PC-3 (cell line): ENCODE measurements at regions not wholly inside any gene's neighbourhood (a gene's known extent, or its start where the extent isn't known, plus 50 kb on each side); places are given as distances from the start of the nearest gene placed in this dataset.
"Not testable (repeated sequence)": the region's sequence is repeated elsewhere in the genome, so short reads cannot be mapped to it uniquely, and the experiment has no call there.

Experiments used
- ATAC-seq: fragments of 200-7000 bp; cut with Tn5 transposase; 2 replicates; pipeline ENCODE4 v1.9.1; 2020; ENCODE audit warnings: mild to moderate bottlenecking, moderate library complexity
- BruUV-seq: library from RNA; stranded (reverse); fragments of 400-500 nt; replicated peaks from 2 replicates; lab custom pipeline; 2021; lab: Mats Ljungman, UMichigan
- CTCF ChIA-PET: fragments of 300-600 bp; sonication (Branson Sonifier 250); formaldehyde crosslinking; loops from one replicate; lab custom pipeline; 2022; ENCODE audit warnings: antibody characterized with exemption; lab: Charles Lee
- POLR2A ChIA-PET: fragments of 300-600 bp; sonication (Branson Sonifier 250); formaldehyde crosslinking; loops from one replicate; lab custom pipeline; 2022; ENCODE audit warnings: antibody characterized with exemption; ENCODE audit not compliant: unreplicated experiment; lab: Charles Lee
- DNase-seq: peaks from one replicate; pipeline ENCODE4 v3.0.0-alpha.2; 2015
- H2AFZ ChIP-seq: fragments of 300-600 bp; sonication (generic); 2 replicates; pipeline ENCODE4 v1.6.0; 2016; ENCODE audit warnings: antibody characterized with exemption, low read length
- H3F3A ChIP-seq: fragments of 300-600 bp; sonication (generic); one replicate; pipeline ENCODE4 v1.6.0; 2017; ENCODE audit warnings: antibody characterized with exemption, low read length, control low read depth, mild to moderate bottlenecking; ENCODE audit not compliant: unreplicated experiment
- H3K27ac ChIP-seq: fragments of 300-600 bp; sonication (generic); 2 replicates; pipeline ENCODE4 v1.5.1; 2016; ENCODE audit warnings: mild to moderate bottlenecking, low read length
- H3K27me3 ChIP-seq: fragments of 300-600 bp; sonication (generic); 2 replicates; pipeline ENCODE4 v1.6.1; 2016; ENCODE audit warnings: low read length, mixed read lengths
- H3K36me3 ChIP-seq: fragments of 300-600 bp; sonication (generic); 2 replicates; pipeline ENCODE4 v1.6.1; 2016; ENCODE audit warnings: low read depth, mixed run types, low read length, mixed read lengths
- H3K4me1 ChIP-seq: fragments of 300-600 bp; sonication (generic); 2 replicates; pipeline ENCODE4 v1.5.1; 2016; ENCODE audit warnings: low read length; ENCODE audit not compliant: insufficient read depth
- H3K4me2 ChIP-seq: fragments of 300-600 bp; sonication (generic); 2 replicates; pipeline ENCODE4 v1.6.0; 2016; ENCODE audit warnings: low read length
- H3K4me3 ChIP-seq: fragments of 300-600 bp; sonication (generic); 2 replicates; pipeline ENCODE4 v1.5.1; 2016; ENCODE audit warnings: mild to moderate bottlenecking, low read length, mixed read lengths
- H3K79me2 ChIP-seq: fragments of 300-600 bp; sonication (generic); 2 replicates; pipeline ENCODE4 v1.6.1; 2017; ENCODE audit warnings: low read length, mixed read lengths
- H3K9ac ChIP-seq: fragments of 300-600 bp; sonication (generic); 2 replicates; pipeline ENCODE4 v1.6.0; 2016; ENCODE audit warnings: mild to moderate bottlenecking, low read length
- H3K9me2 ChIP-seq: fragments of 300-600 bp; sonication (generic); replicated peaks from 2 replicates; pipeline ENCODE4 v1.6.1; 2016; ENCODE audit warnings: mixed run types, low read length, mixed read lengths
- H3K9me3 ChIP-seq: fragments of 300-600 bp; sonication (generic); 2 replicates; pipeline ENCODE4 v1.6.1; 2016; ENCODE audit warnings: low read length, mixed read lengths
- H4K20me1 ChIP-seq: fragments of 300-600 bp; sonication (generic); 2 replicates; pipeline ENCODE4 v1.6.1; 2016; ENCODE audit warnings: low read length, mixed read lengths
- CTCF ChIP-seq: fragments of 300-600 bp; sonication (generic); conservative IDR thresholded peaks from 2 replicates; pipeline ENCODE4 v1.5.1; 2017; ENCODE audit warnings: antibody characterized with exemption, low read depth, mild to moderate bottlenecking, low read length
- EZH2 ChIP-seq: fragments of 300-600 bp; sonication (generic); IDR thresholded peaks from one replicate; pipeline ENCODE4 v1.6.1; 2017; ENCODE audit warnings: antibody characterized with exemption, mild to moderate bottlenecking, low read length; ENCODE audit not compliant: unreplicated experiment
- EZH2phosphoT487 ChIP-seq: fragments of 300-600 bp; sonication (generic); IDR thresholded peaks from 2 replicates; pipeline ENCODE4 v1.6.1; 2018; ENCODE audit warnings: mild to moderate bottlenecking, antibody characterized with exemption, low read length, borderline replicate concordance
- intact Hi-C: fragments of 100-400 bp; cut with micrococcal nuclease; formaldehyde crosslinking; loops from 2 replicates; pipeline ENCODE4 v1.9.0; 2023

DNA sequence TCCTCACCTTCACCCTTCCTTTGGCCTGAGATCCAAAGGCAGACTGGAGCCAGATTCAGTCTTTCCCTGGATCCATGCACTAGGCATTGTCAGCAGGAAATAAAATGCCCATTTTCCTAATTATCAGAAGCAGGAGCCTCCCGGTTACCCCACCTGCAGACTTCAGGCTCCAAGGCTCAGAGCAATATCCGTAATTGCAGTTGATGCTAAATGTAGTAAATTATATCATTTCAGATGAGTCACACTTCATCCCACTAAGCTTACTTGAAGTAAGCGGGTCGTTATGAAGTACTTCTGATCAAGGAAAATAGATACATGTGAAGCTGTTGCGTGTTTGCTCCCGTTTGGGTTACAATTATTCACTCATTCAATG is 110.7 kb upstream of the SFSWAP start:
- H3K27me3 ChIP-seq = peaks cover 87% of the 10 kb centered on the region
- BruUV-seq = no TSS peak

DNA sequence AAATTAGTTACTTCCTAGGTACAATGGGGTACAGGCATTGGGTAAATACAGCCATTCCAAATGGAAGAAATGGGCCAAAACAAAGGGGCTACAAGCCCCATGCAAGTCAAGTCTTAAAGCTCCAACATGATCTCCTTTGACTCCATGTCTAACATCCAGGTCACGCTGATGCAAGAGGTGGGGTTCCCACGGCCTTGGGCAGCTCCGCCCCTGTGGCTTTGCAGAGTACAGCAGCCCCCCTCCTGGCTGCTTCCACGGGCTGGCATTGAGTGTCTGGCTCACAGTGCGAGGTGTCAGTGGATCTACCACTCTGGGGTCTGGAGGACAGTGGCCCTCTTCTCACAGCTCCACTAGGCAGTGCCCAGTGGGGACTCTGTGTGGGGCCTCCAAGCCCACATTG is 109.4 kb upstream of the SFSWAP start:
- H3K4me2 ChIP-seq, H3F3A ChIP-seq, POLR2A ChIA-PET, BruUV-seq, H3K9me3 ChIP-seq, H4K20me1 ChIP-seq, H3K9me2 ChIP-seq, H3K9ac ChIP-seq, H2AFZ ChIP-seq, H3K79me2 ChIP-seq, CTCF ChIA-PET, DNase-seq, H3K36me3 ChIP-seq, H3K27ac ChIP-seq, H3K4me1 ChIP-seq, H3K4me3 ChIP-seq, ATAC-seq, intact Hi-C loops: not testable (repeated sequence)
- H3K27me3 ChIP-seq = peaks cover 87% of the 10 kb centered on the region

More for the DNA sequence above, 110.7 kb upstream of the SFSWAP start:
- no peak overlapping the region for H3K4me2 ChIP-seq
- H3K9me3 ChIP-seq = no peaks in the 10 kb centered on the region
- no peaks in the 10 kb centered on the region for H3K4me1 ChIP-seq
- ChIA-PET CTCF (no interaction called here), POLR2A (no interaction called here)
- H3K79me2 ChIP-seq = no peaks in the 10 kb centered on the region
- no peak overlapping the region for H3K9ac ChIP-seq
- no peak overlapping the region for H3K4me3 ChIP-seq
- no peak for DNase-seq
- H2AFZ ChIP-seq = no peak overlapping the region
- intact Hi-C loops = no loop called here
- H3F3A ChIP-seq = no peaks in the 10 kb centered on the region
- no peaks in the 10 kb centered on the region for H4K20me1 ChIP-seq
- no peaks in the 10 kb centered on the region for H3K36me3 ChIP-seq
- no peak overlapping the region for H3K27ac ChIP-seq
- ATAC-seq = no peak
- TF ChIP-seq EZH2phosphoT487 = no peak
- no peak for TF ChIP-seq EZH2
- no peak for TF ChIP-seq CTCF
- no peaks in the 10 kb centered on the region for H3K9me2 ChIP-seq

DNA sequence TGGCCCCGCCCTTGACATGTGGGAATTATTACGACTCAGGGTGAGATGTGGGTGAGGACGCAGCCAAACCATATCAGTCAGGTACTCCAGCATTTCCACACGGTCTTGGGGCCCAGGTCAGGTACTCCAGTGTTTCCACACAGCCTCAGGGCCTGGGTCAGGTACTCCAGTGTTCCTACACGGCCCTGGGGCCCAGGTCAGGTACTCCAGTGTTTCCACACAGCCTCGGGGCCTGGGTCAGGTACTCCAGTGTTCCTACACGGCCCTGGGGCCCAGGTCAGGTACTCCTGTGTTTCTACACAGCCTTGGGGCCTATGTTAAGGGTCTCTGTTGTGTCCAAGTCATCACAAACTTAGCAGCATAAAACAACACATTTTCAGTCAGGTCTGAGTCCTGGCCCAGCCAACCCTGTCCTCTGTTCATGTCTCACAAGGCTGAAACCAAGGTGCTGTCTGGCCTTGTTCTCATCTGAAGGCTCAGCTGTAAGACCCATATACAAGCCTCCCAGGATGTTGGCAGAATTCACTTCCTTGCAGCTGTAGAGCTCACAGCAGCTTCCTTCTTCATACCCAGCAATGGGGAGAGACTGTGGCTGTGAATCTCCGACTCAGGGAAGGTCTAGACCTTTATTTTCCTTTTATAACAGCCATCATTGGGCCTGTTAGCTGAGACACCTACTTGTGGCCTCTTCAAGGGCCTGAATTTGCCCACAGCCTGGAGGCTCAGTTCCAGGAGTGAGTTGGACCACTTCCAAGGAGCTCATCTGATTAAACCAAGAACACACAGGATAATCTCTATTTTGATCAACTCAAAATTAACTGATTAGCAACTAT is 107.6 kb upstream of the SFSWAP start:
- no peak overlapping the region for H3K9ac ChIP-seq
- no peak overlapping the region for H3K27ac ChIP-seq
- DNase-seq (no peak), ATAC-seq (no peak)
- H2AFZ ChIP-seq = no peak overlapping the region
- no peaks in the 10 kb centered on the region for H3F3A ChIP-seq
- no peaks in the 10 kb centered on the region for H3K9me2 ChIP-seq
- peaks cover 85% of the 10 kb centered on the region for H3K27me3 ChIP-seq
- no peaks in the 10 kb centered on the region for H3K36me3 ChIP-seq
- intact Hi-C loops = no loop called here
- H3K4me1 ChIP-seq = no peaks in the 10 kb centered on the region
- POLR2A ChIA-PET = no interaction called here
- CTCF ChIA-PET = no interaction called here
- no peak overlapping the region for H3K4me2 ChIP-seq
- no peak overlapping the region for H3K4me3 ChIP-seq
- BruUV-seq = no TSS peak
- H3K79me2 ChIP-seq = no peaks in the 10 kb centered on the region
- H3K9me3 ChIP-seq = no peaks in the 10 kb centered on the region
- no peaks in the 10 kb centered on the region for H4K20me1 ChIP-seq
- TF ChIP-seq CTCF = no peak
